Calu3 (cell line): ENCODE measurements at regions not wholly inside any gene's neighbourhood (a gene's known extent, or its start where the extent isn't known, plus 50 kb on each side); places are given as distances from the start of the nearest gene placed in this dataset.

Experiments used
- BruUV-seq: library from RNA; stranded (reverse); fragments of 400-500 nt; replicated peaks from 2 replicates; lab custom pipeline; 2021; lab: Mats Ljungman, UMichigan
- CTCF ChIA-PET: fragments of 300-600 bp; sonication (Branson Sonifier 250); formaldehyde crosslinking; loops from one replicate; lab custom pipeline; 2022; ENCODE audit warnings: antibody characterized with exemption; lab: Charles Lee
- DNase-seq: peaks from one replicate; pipeline ENCODE4 v3.0.0; 2022
- H3K27ac Mint-ChIP-seq: one replicate; pipeline ENCODE4 v1.8.0; 2022; ENCODE audit warnings: mixed read lengths; ENCODE audit not compliant: unreplicated experiment
- H3K27me3 Mint-ChIP-seq: one replicate; pipeline ENCODE4 v1.8.0; 2022; ENCODE audit warnings: mixed read lengths; ENCODE audit not compliant: unreplicated experiment
- H3K36me3 Mint-ChIP-seq: one replicate; pipeline ENCODE4 v1.8.0; 2022; ENCODE audit warnings: mild to moderate bottlenecking, moderate library complexity, mixed read lengths; ENCODE audit not compliant: insufficient read depth, unreplicated experiment
- H3K4me1 Mint-ChIP-seq: one replicate; pipeline ENCODE4 v1.8.0; 2022; ENCODE audit warnings: mild to moderate bottlenecking, low read depth, mixed read lengths; ENCODE audit not compliant: unreplicated experiment
- H3K4me3 Mint-ChIP-seq: one replicate; pipeline ENCODE4 v1.8.0; 2022; ENCODE audit warnings: mild to moderate bottlenecking, low read depth, moderate library complexity, mixed read lengths; ENCODE audit not compliant: unreplicated experiment
- H3K9me3 Mint-ChIP-seq: one replicate; pipeline ENCODE4 v1.8.0; 2022; ENCODE audit warnings: low read depth, mixed read lengths; ENCODE audit not compliant: unreplicated experiment
- intact Hi-C: fragments of 100-400 bp; cut with micrococcal nuclease; formaldehyde crosslinking; loops from one replicate; pipeline ENCODE4 v1.10.0; 2022; ENCODE audit not compliant: unreplicated experiment
- TF ChIP-seq, protein P1 (sequence below): fragments of 200-600 bp; IDR thresholded peaks from one replicate; pipeline ENCODE4 v1.8.0; 2022; ENCODE audit warnings: antibody characterized with exemption; ENCODE audit not compliant: unreplicated experiment

DNA sequence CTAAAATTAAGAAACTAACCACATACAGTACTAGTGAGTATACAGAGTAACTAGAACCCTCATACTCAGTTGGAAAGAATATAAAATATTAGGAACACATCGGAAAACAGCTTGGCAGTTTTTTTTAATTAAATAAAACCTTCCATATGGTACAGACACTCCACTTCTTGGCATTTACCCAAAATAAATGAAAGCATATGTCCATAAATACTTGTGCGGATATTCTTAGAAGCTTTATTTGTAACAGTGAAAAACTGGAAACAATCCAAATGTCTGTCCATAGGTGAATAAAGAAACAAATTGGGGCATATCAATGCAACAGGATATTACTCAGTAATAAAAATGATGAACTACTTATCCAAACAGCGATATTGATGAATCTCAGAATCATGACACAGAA lies 410.0 kb downstream of the HTR7 start:
- Mint-ChIP-seq H3K27me3 (no peaks in the 10 kb centered on the region), H3K36me3 (no peaks in the 10 kb centered on the region), H3K27ac (no peak overlapping the region), H3K4me3 (no peak overlapping the region), H3K9me3 (peaks cover 3% of the 10 kb centered on the region), H3K4me1 (no peaks in the 10 kb centered on the region)
- intact Hi-C loops = no loop called here
- TF ChIP-seq, protein P1, sequence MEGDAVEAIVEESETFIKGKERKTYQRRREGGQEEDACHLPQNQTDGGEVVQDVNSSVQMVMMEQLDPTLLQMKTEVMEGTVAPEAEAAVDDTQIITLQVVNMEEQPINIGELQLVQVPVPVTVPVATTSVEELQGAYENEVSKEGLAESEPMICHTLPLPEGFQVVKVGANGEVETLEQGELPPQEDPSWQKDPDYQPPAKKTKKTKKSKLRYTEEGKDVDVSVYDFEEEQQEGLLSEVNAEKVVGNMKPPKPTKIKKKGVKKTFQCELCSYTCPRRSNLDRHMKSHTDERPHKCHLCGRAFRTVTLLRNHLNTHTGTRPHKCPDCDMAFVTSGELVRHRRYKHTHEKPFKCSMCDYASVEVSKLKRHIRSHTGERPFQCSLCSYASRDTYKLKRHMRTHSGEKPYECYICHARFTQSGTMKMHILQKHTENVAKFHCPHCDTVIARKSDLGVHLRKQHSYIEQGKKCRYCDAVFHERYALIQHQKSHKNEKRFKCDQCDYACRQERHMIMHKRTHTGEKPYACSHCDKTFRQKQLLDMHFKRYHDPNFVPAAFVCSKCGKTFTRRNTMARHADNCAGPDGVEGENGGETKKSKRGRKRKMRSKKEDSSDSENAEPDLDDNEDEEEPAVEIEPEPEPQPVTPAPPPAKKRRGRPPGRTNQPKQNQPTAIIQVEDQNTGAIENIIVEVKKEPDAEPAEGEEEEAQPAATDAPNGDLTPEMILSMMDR = no peak
- CTCF ChIA-PET = no interaction called here
- no peak for DNase-seq
- no TSS peak for BruUV-seq

GRCh38 chr10:90450797-90451196 lies 407.0 kb downstream of the HTR7 start:
- BruUV-seq = no TSS peak

GRCh38 chr10:90451283-90451682 lies 406.6 kb downstream of the HTR7 start:
- Mint-ChIP-seq H3K4me1 (no peaks in the 10 kb centered on the region), H3K4me3 (no peak overlapping the region), H3K27ac (no peak overlapping the region), H3K9me3 (no peaks in the 10 kb centered on the region), H3K36me3 (no peaks in the 10 kb centered on the region), H3K27me3 (no peaks in the 10 kb centered on the region)
- DNase-seq = no peak
- intact Hi-C loops = no loop called here
- TF ChIP-seq, protein P1 = no peak
- no TSS peak for BruUV-seq
- CTCF ChIA-PET = no interaction called here

More at GRCh38 chr10:90450797-90451196, 407.0 kb downstream of the HTR7 start:
- DNase-seq = no peak
- Mint-ChIP-seq H3K9me3 (no peaks in the 10 kb centered on the region), H3K4me3 (no peak overlapping the region), H3K4me1 (no peaks in the 10 kb centered on the region), H3K36me3 (no peaks in the 10 kb centered on the region), H3K27ac (no peak overlapping the region), H3K27me3 (no peaks in the 10 kb centered on the region)
- intact Hi-C loops = no loop called here
- TF ChIP-seq, protein P1 = no peak
- CTCF ChIA-PET = no interaction called here

GRCh38 chr10:90458054-90458453 lies 399.8 kb downstream of the HTR7 start:
- CTCF ChIA-PET = no interaction called here
- intact Hi-C loops = no loop called here
- no peaks in the 10 kb centered on the region for H3K4me1 Mint-ChIP-seq

More at GRCh38 chr10:90458054-90458453, 399.8 kb downstream of the HTR7 start:
- no peak for DNase-seq
- H3K9me3 Mint-ChIP-seq = no peaks in the 10 kb centered on the region
- no TSS peak for BruUV-seq
- no peak overlapping the region for H3K4me3 Mint-ChIP-seq
- H3K36me3 Mint-ChIP-seq = no peaks in the 10 kb centered on the region
- H3K27ac Mint-ChIP-seq = no peak overlapping the region
- TF ChIP-seq, protein P1 = no peak
- no peaks in the 10 kb centered on the region for H3K27me3 Mint-ChIP-seq
